HEK293T (cell line): ENCODE measurements at regions not wholly inside any gene's neighbourhood (a gene's known extent, or its start where the extent isn't known, plus 50 kb on each side); places are given as distances from the start of the nearest gene placed in this dataset.

ENCODE experiments used
- BHLHE40 ChIP-seq: fragments of 450-650 bp; IDR thresholded peaks from 2 replicates; pipeline ENCODE4 v1.6.1; 2016; ENCODE audit warnings: mild to moderate bottlenecking, moderate library complexity, borderline replicate concordance
- LEF1 ChIP-seq: fragments of 450-650 bp; IDR thresholded peaks from 2 replicates; pipeline ENCODE4 v1.6.1; 2017; ENCODE audit warnings: mild to moderate bottlenecking, borderline replicate concordance

- TF ChIP-seq BHLHE40 (no peak), LEF1 (no peak)
These were observed 798.1 kb downstream of the DCDC2C start for GRCh38 chr2:4501525-4501924.
